ENCODE measurements at regions not wholly inside any gene's neighbourhood (a gene's known extent, or its start where the extent isn't known, plus 50 kb on each side); places are given as distances from the start of the nearest gene placed in this dataset.
"Not testable (repeated sequence)": the region's sequence is repeated elsewhere in the genome, so short reads cannot be mapped to it uniquely, and the experiment has no call there.

DNA sequence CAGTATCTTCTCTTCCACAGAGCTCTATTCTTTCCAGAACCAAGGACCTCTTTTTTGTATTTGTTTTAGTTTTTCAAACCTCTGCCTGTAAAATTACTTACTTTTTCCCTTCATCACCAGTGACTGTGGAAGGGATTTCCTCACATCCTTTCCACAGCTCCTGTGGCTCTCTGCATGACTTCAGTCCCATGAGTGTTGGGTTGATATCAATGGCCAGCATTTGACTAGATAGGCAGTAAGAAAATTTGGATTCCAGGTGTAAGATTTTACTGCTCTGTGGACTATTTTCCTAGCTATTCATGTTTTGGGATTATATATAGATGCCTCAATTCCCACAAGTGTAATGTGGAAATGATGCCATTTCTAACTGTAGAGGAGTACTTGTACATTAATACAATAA is 171.5 kb upstream of the PTBP2 start:
- Histone ChIP-seq H3K27me3 (ENCODE audit: insufficient read depth, low read length) (no peaks in the 10 kb centered on the region), H3K4me1 (ENCODE audit: insufficient read depth, low read length) (peaks cover 4% of the 10 kb centered on the region; the same call in 1 of the 2 replicates), H3K9me3 (ENCODE audit: insufficient read depth, low read depth, low read length) (no peaks in the 10 kb centered on the region)

DNA sequence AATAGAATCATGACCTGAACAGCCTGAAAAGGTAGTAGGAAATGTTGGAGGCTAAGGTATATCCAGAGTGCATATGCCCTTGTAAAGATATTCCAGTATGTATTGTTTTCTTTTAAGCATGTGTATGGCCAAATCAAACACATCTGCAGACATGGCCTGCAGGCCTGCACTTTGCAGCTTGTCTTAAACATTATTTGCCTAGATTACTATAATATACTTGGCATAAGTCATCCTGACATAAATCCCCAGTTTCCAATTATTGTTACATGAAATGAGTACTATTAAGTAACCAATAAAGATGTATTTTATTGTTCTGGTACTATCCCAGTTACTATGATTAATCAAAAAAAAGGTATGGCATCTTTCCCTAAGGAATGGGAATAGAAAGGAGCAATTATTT is 169.1 kb upstream of the PTBP2 start:
- H3K27ac ChIP-seq (ENCODE audit: low read length), result no peak overlapping the region
- no peaks in the 10 kb centered on the region for H3K9me3 ChIP-seq (ENCODE audit: insufficient read depth, low read depth, low read length)
- peaks cover 3% of the 10 kb centered on the region; the same call in 1 of the 2 replicates for H3K4me1 ChIP-seq (ENCODE audit: insufficient read depth, low read length)
- H3K4me3 ChIP-seq (ENCODE audit: low read length), result no peak overlapping the region
- no peaks in the 10 kb centered on the region for H3K36me3 ChIP-seq (ENCODE audit: insufficient read depth, low read depth, low read length)
- no peaks in the 10 kb centered on the region for H3K27me3 ChIP-seq (ENCODE audit: insufficient read depth, low read length)
- no peak overlapping the region for H3K9ac ChIP-seq (ENCODE audit: low read depth, low read length)

More for the DNA sequence above, 171.5 kb upstream of the PTBP2 start:
- Histone ChIP-seq H3K36me3 (ENCODE audit: insufficient read depth, low read depth, low read length) (no peaks in the 10 kb centered on the region), H3K4me3 (ENCODE audit: low read length) (no peak overlapping the region), H3K27ac (ENCODE audit: low read length) (no peak overlapping the region), H3K9ac (ENCODE audit: low read depth, low read length) (no peak overlapping the region)

DNA sequence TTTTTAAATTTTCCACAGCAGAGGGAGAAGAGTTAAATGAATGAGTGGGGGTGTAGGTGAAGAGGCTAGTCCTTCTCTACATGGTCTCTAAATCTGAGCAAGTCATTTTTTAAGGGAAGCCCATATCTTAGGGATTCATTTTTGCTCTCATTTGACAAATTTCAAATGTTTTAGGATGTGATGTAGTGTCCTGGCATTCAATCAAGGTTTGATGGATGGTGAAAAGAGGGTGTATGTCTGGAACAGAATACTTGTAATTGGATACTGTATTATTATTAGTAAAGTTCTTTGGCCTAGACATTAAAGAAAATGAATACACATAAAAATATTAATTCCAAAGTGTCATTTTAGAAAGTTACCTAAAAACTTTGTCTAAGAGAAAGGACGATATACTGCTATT is 167.8 kb upstream of the PTBP2 start:
- no peaks in the 10 kb centered on the region for H3K36me3 ChIP-seq (ENCODE audit: insufficient read depth, low read depth, low read length)
- no peaks in the 10 kb centered on the region for H3K27me3 ChIP-seq (ENCODE audit: insufficient read depth, low read length)
- no peak overlapping the region for H3K27ac ChIP-seq (ENCODE audit: low read length)
- no peak overlapping the region for H3K4me3 ChIP-seq (ENCODE audit: low read length)
- peaks cover 11% of the 10 kb centered on the region; the same call in 1 of the 2 replicates for H3K4me1 ChIP-seq (ENCODE audit: insufficient read depth, low read length)
- H3K9ac ChIP-seq (ENCODE audit: low read depth, low read length), result no peak overlapping the region
- H3K9me3 ChIP-seq (ENCODE audit: insufficient read depth, low read depth, low read length), result no peaks in the 10 kb centered on the region

DNA sequence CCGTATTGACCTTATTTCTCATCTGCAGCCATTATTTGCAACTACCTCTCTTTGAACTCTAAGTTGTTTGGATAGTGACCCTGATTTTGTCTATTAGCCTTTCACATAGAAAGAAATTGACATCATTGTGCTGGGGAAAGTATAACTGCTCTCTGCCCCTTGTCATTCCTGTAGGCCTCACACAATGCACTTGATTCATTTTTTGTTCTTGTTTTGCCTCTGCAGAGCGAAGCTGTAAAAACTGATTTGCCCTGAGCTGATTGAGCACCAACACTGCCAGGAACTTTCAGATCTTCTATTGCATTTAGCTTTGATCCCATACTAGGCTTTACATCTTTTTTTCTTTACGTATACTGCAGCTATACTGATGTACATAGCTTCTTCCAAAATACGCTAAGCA is 167.2 kb upstream of the PTBP2 start:
- Histone ChIP-seq H3K4me3 (ENCODE audit: low read length) (no peak overlapping the region), H3K27me3 (ENCODE audit: insufficient read depth, low read length) (no peaks in the 10 kb centered on the region), H3K9ac (ENCODE audit: low read depth, low read length) (no peak overlapping the region), H3K4me1 (ENCODE audit: insufficient read depth, low read length) (peaks cover 16% of the 10 kb centered on the region; the same call in 1 of the 2 replicates), H3K9me3 (ENCODE audit: insufficient read depth, low read depth, low read length) (no peaks in the 10 kb centered on the region), H3K27ac (ENCODE audit: low read length) (no peak overlapping the region), H3K36me3 (ENCODE audit: insufficient read depth, low read depth, low read length) (no peaks in the 10 kb centered on the region)

DNA sequence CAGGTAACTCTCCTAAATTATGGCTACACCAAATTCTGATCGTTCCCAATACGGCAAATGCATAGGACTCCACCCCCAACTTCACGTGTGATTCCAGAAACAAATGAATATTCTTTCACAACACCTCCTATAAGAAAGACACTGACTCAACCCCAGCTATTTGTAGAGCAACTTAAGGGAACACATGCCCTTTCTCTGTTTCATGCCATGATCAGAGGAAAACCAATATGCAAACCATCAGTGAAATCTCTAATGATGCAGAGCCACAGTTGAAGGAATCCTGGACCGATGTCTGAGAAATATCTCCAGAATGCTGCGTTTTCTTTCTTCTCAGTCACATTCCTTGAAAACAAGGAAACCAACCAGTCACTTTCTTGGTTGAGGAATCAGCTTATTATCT is 164.2 kb upstream of the PTBP2 start:
- Histone ChIP-seq H3K36me3 (ENCODE audit: insufficient read depth, low read depth, low read length) (no peaks in the 10 kb centered on the region), H3K9ac (ENCODE audit: low read depth, low read length) (no peak overlapping the region), H3K27me3 (ENCODE audit: insufficient read depth, low read length) (no peaks in the 10 kb centered on the region), H3K9me3 (ENCODE audit: insufficient read depth, low read depth, low read length) (peaks cover 7% of the 10 kb centered on the region; the same call in 1 of the 2 replicates), H3K4me3 (ENCODE audit: low read length) (no peak overlapping the region), H3K4me1 (ENCODE audit: insufficient read depth, low read length) (peaks cover 31% of the 10 kb centered on the region), H3K27ac (ENCODE audit: low read length) (no peak overlapping the region)

DNA sequence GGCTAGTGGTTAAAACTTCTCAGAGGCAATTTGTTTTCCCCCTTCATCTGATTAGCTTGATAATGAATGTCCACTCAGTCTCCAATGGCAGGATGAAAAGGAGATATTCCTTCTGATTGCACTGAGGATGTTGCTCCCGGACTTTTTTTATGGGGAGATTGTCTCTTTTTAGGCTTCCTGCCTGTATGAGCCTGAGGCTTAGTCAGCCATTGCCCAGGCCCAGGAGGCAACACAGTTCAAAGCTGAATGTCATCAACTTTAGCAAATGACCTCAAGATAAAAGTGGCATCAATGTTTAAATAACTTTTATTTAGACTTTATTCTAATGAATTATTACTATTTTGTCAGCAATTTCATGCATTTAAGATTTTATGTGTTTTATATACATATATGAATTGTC is 162.9 kb upstream of the PTBP2 start:
- peaks cover 7% of the 10 kb centered on the region; the same call in 1 of the 2 replicates for H3K9me3 ChIP-seq (ENCODE audit: insufficient read depth, low read depth, low read length)
- no peak overlapping the region for H3K4me3 ChIP-seq (ENCODE audit: low read length)
- H3K36me3 ChIP-seq (ENCODE audit: insufficient read depth, low read depth, low read length), result no peaks in the 10 kb centered on the region
- no peak overlapping the region for H3K27ac ChIP-seq (ENCODE audit: low read length)
- peaks cover 37% of the 10 kb centered on the region for H3K4me1 ChIP-seq (ENCODE audit: insufficient read depth, low read length)
- no peaks in the 10 kb centered on the region for H3K27me3 ChIP-seq (ENCODE audit: insufficient read depth, low read length)
- H3K9ac ChIP-seq (ENCODE audit: low read depth, low read length), result peak overlapping the region; percentile 46; the same call in 1 of the 2 replicates

DNA sequence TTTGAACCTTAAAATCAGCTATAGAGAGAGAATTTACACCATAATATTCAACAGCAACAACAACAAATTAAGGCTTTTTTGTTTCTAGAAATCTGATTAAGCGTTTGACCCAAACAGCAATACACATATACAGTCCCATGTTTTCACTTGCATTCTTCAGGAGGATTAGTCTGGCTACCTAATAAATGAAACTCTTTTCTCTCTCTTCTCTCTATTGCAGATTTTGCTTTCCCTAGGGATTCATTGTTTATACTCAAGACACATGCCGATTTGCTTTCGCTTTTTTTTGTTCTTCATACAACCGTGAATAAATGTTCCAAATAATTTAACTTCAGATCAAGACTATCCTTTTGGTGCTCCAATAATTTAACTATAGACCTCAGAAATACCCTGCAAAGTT is 162.4 kb upstream of the PTBP2 start:
- no peaks in the 10 kb centered on the region for H3K27me3 ChIP-seq (ENCODE audit: insufficient read depth, low read length)
- no peaks in the 10 kb centered on the region for H3K36me3 ChIP-seq (ENCODE audit: insufficient read depth, low read depth, low read length)
- H3K9me3 ChIP-seq (ENCODE audit: insufficient read depth, low read depth, low read length), result peaks cover 7% of the 10 kb centered on the region; the same call in 1 of the 2 replicates
- H3K27ac ChIP-seq (ENCODE audit: low read length), result peak overlapping the region; percentile 70
- peak overlapping the region; percentile 44; the same call in 1 of the 2 replicates for H3K4me3 ChIP-seq (ENCODE audit: low read length)
- H3K9ac ChIP-seq (ENCODE audit: low read depth, low read length), result peak overlapping the region; percentile 66; the same call in 1 of the 2 replicates
- peaks cover 37% of the 10 kb centered on the region for H3K4me1 ChIP-seq (ENCODE audit: insufficient read depth, low read length)

DNA sequence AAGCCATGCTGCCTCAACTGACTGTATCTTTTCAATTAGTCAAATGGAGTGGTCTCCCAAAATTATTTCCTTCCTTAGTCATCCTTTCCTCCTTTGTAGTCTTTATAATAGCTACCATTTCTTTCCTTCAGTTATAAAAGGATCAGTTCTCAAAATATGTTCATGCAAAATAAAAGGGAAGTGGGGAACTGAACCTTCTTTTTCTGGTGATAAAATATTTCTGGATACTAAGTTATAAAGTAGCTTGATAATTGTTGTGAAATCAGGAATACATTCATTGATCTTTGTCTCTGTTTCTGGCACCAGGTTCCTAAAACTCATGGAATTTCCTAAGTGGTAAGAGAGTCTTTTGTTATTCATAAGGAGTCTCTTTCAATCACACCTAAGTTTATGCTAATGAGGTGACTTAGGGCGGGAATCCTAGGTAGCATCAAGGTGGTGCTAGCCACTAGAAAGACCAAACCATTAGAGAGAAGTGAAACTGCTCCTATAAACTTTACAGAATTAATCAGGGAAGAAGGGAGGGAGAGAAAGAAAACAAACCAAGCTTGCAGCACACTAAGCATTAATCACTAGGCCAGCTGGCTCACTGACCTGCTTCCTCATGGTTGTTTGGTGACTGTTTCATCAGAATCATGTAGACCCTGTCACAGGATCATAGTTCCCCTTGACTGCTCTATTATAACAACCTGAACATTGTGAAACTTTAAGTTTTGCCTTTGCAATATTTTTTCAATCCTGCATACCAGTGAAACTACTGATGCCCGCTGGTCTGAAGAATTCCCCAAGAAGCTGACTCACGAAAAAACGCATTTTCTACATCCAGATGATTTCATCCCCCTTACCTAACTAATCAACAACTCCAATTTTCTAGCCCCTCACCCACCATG is 161.6 kb upstream of the PTBP2 start:
- Histone ChIP-seq H3K4me3 (ENCODE audit: low read length) (peak overlapping the region; percentile 44; the same call in 1 of the 2 replicates), H3K27ac (ENCODE audit: low read length) (peak overlapping the region; percentile 70), H3K27me3 (ENCODE audit: insufficient read depth, low read length) (no peaks in the 10 kb centered on the region), H3K9me3 (ENCODE audit: insufficient read depth, low read depth, low read length) (peaks cover 7% of the 10 kb centered on the region; the same call in 1 of the 2 replicates), H3K9ac (ENCODE audit: low read depth, low read length) (peak overlapping the region; percentile 66; the same call in 1 of the 2 replicates), H3K4me1 (ENCODE audit: insufficient read depth, low read length) (peaks cover 37% of the 10 kb centered on the region), H3K36me3 (ENCODE audit: insufficient read depth, low read depth, low read length) (no peaks in the 10 kb centered on the region)

DNA sequence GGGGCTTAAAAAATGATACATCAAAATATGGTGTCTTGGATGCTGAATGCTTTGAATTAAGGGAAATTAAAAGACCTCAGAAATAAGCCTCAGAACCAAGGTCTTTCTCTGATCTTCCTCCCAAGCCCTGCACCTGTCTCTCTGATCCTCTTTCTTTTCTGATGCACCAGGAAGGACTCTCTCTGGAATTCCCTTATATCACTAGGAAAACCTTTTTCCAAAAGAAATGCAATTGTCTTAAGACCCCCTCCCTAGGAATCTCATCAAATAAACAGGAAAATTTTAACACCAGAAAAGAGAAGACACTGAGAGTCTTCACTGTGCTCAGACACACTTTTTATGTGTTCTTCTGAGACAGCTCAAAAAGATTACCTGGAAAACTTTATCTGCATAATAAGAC is 159.5 kb upstream of the PTBP2 start:
- peak overlapping the region; percentile 69 for H3K27ac ChIP-seq (ENCODE audit: low read length)
- peak overlapping the region; percentile 60; the same call in 1 of the 2 replicates for H3K9ac ChIP-seq (ENCODE audit: low read depth, low read length)
- no peaks in the 10 kb centered on the region for H3K27me3 ChIP-seq (ENCODE audit: insufficient read depth, low read length)
- peak overlapping the region; percentile 27; the same call in 1 of the 2 replicates for H3K4me3 ChIP-seq (ENCODE audit: low read length)
- no peaks in the 10 kb centered on the region for H3K36me3 ChIP-seq (ENCODE audit: insufficient read depth, low read depth, low read length)
- H3K4me1 ChIP-seq (ENCODE audit: insufficient read depth, low read length), result peaks cover 37% of the 10 kb centered on the region
- H3K9me3 ChIP-seq (ENCODE audit: insufficient read depth, low read depth, low read length), result peaks cover 7% of the 10 kb centered on the region; the same call in 1 of the 2 replicates

DNA sequence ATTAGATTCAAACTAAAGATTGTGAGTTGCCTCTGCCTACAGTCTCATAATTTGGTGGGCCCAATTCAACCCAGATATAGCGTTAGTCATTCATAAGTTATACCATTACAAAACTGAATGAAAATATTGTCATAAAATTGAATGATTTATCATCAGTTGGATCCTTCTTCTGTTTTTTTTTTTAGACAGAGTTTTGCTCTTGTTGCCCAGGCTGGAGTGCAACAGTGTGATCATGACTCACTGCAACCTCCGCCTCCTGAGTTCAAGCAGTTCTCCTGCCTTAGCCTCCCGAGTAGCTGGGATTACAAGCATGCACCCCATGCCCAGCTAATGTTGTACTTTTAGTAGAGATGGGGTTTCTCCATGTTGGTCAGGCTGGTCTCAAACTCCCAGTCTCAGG is 157.2 kb upstream of the PTBP2 start:
- H3K36me3 ChIP-seq (ENCODE audit: insufficient read depth, low read depth, low read length); H3K4me3 ChIP-seq (ENCODE audit: low read length); H3K9ac ChIP-seq (ENCODE audit: low read depth, low read length); H3K27ac ChIP-seq (ENCODE audit: low read length); H3K27me3 ChIP-seq (ENCODE audit: insufficient read depth, low read length); H3K9me3 ChIP-seq (ENCODE audit: insufficient read depth, low read depth, low read length): not testable (repeated sequence)
- peaks cover 25% of the 10 kb centered on the region for H3K4me1 ChIP-seq (ENCODE audit: insufficient read depth, low read length)

DNA sequence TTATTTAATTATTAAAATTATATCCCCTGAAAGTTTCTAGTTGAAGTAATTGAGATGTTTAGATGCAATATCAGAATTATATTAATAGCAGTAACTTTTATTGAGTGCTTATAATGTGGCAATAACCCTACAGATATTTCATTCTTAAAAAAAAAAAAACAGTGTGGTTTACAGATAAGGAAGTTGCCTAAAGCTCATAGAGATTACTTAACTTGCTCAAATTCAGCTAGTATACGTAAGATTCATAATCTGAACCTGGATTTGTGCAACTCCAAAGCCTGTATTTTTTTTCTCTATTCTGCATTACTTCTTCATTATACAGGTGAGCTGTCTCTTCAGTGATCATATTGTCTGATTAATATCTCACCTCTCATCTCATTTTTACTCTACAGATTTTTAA is 156.0 kb upstream of the PTBP2 start:
- Histone ChIP-seq H3K36me3 (ENCODE audit: insufficient read depth, low read depth, low read length) (no peaks in the 10 kb centered on the region), H3K4me1 (ENCODE audit: insufficient read depth, low read length) (peaks cover 15% of the 10 kb centered on the region), H3K4me3 (ENCODE audit: low read length) (no peak overlapping the region), H3K9ac (ENCODE audit: low read depth, low read length) (no peak overlapping the region), H3K27me3 (ENCODE audit: insufficient read depth, low read length) (no peaks in the 10 kb centered on the region), H3K9me3 (ENCODE audit: insufficient read depth, low read depth, low read length) (peaks cover 5% of the 10 kb centered on the region; the same call in 1 of the 2 replicates), H3K27ac (ENCODE audit: low read length) (no peak overlapping the region)

DNA sequence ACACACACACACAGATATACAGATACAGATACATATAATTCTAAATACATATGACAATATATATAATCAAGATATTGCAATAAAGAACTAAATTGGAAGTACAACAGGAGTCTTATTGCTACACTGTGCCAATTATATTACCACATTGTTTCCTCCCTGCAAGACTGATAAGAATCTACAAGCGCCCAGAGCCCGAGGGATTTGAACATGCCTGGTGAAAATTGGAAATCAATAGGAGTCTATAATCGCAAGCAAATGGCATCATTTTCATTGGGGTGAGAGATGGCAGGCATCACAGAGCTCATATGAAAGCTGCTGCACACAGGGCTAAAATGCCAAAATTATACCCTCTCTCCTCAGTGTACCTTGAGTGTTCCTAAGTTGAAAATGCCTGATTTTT is 152.9 kb upstream of the PTBP2 start:
- Histone ChIP-seq H3K27me3 (ENCODE audit: insufficient read depth, low read length) (no peaks in the 10 kb centered on the region), H3K4me3 (ENCODE audit: low read length) (no peak overlapping the region), H3K9ac (ENCODE audit: low read depth, low read length) (no peak overlapping the region), H3K4me1 (ENCODE audit: insufficient read depth, low read length) (peaks cover 4% of the 10 kb centered on the region; the same call in 1 of the 2 replicates), H3K27ac (ENCODE audit: low read length) (no peak overlapping the region), H3K9me3 (ENCODE audit: insufficient read depth, low read depth, low read length) (no peaks in the 10 kb centered on the region), H3K36me3 (ENCODE audit: insufficient read depth, low read depth, low read length) (no peaks in the 10 kb centered on the region)
